ENCODE measurements at regions not wholly inside any gene's neighbourhood (a gene's known extent, or its start where the extent isn't known, plus 50 kb on each side); places are given as distances from the start of the nearest gene placed in this dataset.

DNA sequence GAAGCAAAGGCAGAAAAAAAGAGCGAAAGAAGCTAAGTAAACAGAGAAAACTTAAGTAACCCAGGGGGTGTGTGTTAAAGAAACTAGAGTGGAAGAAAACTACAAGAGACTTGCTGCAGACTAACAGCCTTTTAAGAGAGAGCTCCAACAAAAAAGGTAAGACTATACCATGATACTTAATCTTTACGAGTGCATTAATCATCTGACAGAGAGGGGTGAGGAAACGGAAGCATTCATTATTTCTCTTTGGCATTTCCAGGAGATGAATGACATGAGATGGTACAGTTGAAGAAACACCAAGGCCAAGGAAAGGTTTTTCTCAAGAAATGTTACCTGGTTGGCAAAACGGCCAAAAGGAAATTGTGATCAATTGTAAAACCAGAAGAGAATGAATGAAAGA, 906.8 kb downstream of the QKI start:
- no peaks in the 10 kb centered on the region for H3K9me3 Mint-ChIP-seq (ENCODE audit: unreplicated experiment)
- Histone ChIP-seq H3K27me3 (ENCODE audit: insufficient read depth, low read length) (no peaks in the 10 kb centered on the region), H3K79me2 (ENCODE audit: insufficient read depth, low read length) (no peaks in the 10 kb centered on the region), H3K4me1 (ENCODE audit: insufficient read depth, low read length) (peaks cover 3% of the 10 kb centered on the region), H3K27ac (ENCODE audit: low read depth, low read length) (no peak overlapping the region), H3K4me2 (ENCODE audit: low read length) (no peak overlapping the region), H3K4me3 (ENCODE audit: insufficient read depth, low read depth, low read length) (no peak overlapping the region), H3K36me3 (ENCODE audit: insufficient read depth, low read length) (no peaks in the 10 kb centered on the region), H2AFZ (ENCODE audit: low read depth, low read length) (no peak overlapping the region), H3K9ac (ENCODE audit: low read length) (no peak overlapping the region), H3K9me3 (ENCODE audit: insufficient read depth, low read depth, low read length) (no peaks in the 10 kb centered on the region), H4K20me1 (ENCODE audit: insufficient read depth, low read length) (no peaks in the 10 kb centered on the region)
- no peaks in the 10 kb centered on the region for H3K36me3 Mint-ChIP-seq (ENCODE audit: low read depth, unreplicated experiment)
- no peak overlapping the region for H3K27ac Mint-ChIP-seq (ENCODE audit: unreplicated experiment)
- H3K27me3 Mint-ChIP-seq (ENCODE audit: low read depth, unreplicated experiment) = no peaks in the 10 kb centered on the region
- DNase-seq (ENCODE audit: low read depth) (no peak), FAIRE-seq (no peak)
- peaks cover 2% of the 10 kb centered on the region for H3K4me1 Mint-ChIP-seq (ENCODE audit: low read depth, unreplicated experiment)
- H3K4me3 Mint-ChIP-seq (ENCODE audit: unreplicated experiment) = no peak overlapping the region
- TF ChIP-seq, protein P1, sequence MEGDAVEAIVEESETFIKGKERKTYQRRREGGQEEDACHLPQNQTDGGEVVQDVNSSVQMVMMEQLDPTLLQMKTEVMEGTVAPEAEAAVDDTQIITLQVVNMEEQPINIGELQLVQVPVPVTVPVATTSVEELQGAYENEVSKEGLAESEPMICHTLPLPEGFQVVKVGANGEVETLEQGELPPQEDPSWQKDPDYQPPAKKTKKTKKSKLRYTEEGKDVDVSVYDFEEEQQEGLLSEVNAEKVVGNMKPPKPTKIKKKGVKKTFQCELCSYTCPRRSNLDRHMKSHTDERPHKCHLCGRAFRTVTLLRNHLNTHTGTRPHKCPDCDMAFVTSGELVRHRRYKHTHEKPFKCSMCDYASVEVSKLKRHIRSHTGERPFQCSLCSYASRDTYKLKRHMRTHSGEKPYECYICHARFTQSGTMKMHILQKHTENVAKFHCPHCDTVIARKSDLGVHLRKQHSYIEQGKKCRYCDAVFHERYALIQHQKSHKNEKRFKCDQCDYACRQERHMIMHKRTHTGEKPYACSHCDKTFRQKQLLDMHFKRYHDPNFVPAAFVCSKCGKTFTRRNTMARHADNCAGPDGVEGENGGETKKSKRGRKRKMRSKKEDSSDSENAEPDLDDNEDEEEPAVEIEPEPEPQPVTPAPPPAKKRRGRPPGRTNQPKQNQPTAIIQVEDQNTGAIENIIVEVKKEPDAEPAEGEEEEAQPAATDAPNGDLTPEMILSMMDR (IDR thresholded peaks at IDR 0.05; ENCODE audit: insufficient read depth, low read depth, low read length) = no peak
- TF ChIP-seq EZH2 (IDR thresholded peaks at IDR 0.05; ENCODE audit: insufficient read depth, low read length) = no peak

DNA sequence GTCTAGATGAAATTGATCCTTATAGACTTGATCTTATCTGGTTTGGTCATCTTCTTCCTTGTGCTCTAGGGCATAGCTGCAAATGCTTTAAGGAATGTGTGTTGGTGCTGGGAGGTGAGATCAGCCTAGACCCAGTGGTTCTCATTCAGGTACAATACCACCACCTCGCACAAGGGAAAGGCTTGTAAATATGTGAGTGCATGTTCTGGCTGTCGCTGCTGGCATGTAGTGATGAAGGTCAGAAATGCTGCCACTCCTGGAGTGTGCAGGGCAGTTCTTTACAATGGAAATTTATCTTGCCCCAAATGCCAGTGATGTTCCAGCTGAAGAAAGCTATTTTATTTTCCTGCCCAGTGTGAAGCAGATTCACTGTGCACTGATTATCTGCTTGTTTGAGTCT, 900.9 kb downstream of the QKI start:
- Histone ChIP-seq H3K4me3 (ENCODE audit: insufficient read depth, low read depth, low read length) (no peak overlapping the region), H4K20me1 (ENCODE audit: insufficient read depth, low read length) (no peaks in the 10 kb centered on the region), H2AFZ (ENCODE audit: low read depth, low read length) (no peak overlapping the region), H3K27ac (ENCODE audit: low read depth, low read length) (no peak overlapping the region), H3K9me3 (ENCODE audit: insufficient read depth, low read depth, low read length) (no peaks in the 10 kb centered on the region), H3K27me3 (ENCODE audit: insufficient read depth, low read length) (no peaks in the 10 kb centered on the region), H3K4me1 (ENCODE audit: insufficient read depth, low read length) (no peaks in the 10 kb centered on the region), H3K79me2 (ENCODE audit: insufficient read depth, low read length) (no peaks in the 10 kb centered on the region), H3K4me2 (ENCODE audit: low read length) (no peak overlapping the region), H3K9ac (ENCODE audit: low read length) (no peak overlapping the region), H3K36me3 (ENCODE audit: insufficient read depth, low read length) (no peaks in the 10 kb centered on the region)
- Mint-ChIP-seq H3K27me3 (ENCODE audit: low read depth, unreplicated experiment) (no peaks in the 10 kb centered on the region), H3K4me3 (ENCODE audit: unreplicated experiment) (no peak overlapping the region), H3K9me3 (ENCODE audit: unreplicated experiment) (no peaks in the 10 kb centered on the region), H3K36me3 (ENCODE audit: low read depth, unreplicated experiment) (no peaks in the 10 kb centered on the region), H3K4me1 (ENCODE audit: low read depth, unreplicated experiment) (no peaks in the 10 kb centered on the region), H3K27ac (ENCODE audit: unreplicated experiment) (no peak overlapping the region)
- DNase-seq (ENCODE audit: low read depth) (no peak), FAIRE-seq (no peak)
- TF ChIP-seq EZH2 (IDR thresholded peaks at IDR 0.05; ENCODE audit: insufficient read depth, low read length) = no peak
- TF ChIP-seq, protein P1 (IDR thresholded peaks at IDR 0.05; ENCODE audit: insufficient read depth, low read depth, low read length) = no peak

DNA sequence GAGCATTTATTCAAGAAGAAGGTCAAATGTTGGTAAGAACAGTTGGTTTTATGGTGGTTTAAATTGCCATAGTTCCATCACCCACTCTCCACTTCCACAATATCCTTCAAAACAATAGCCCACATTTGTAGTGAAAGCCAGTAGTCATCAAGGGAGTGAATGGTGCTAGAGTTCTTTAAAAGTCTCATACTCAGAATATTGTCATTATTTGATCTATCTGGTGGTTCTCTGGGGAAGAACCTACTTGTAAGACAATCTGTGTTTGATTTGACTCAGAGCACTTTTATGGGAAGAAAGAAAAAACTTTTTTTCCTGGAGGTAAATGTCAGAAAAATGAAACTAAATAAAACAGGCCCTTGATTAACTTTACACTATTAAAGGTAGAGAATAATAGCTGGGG, 893.8 kb downstream of the QKI start:
- Mint-ChIP-seq H3K9me3 (ENCODE audit: unreplicated experiment) (no peaks in the 10 kb centered on the region), H3K36me3 (ENCODE audit: low read depth, unreplicated experiment) (no peaks in the 10 kb centered on the region), H3K27me3 (ENCODE audit: low read depth, unreplicated experiment) (no peaks in the 10 kb centered on the region), H3K4me3 (ENCODE audit: unreplicated experiment) (no peak overlapping the region), H3K4me1 (ENCODE audit: low read depth, unreplicated experiment) (no peaks in the 10 kb centered on the region), H3K27ac (ENCODE audit: unreplicated experiment) (no peak overlapping the region)
- H3K9ac ChIP-seq (ENCODE audit: low read length) = no peak overlapping the region
- H2AFZ ChIP-seq (ENCODE audit: low read depth, low read length) = no peak overlapping the region
- no peaks in the 10 kb centered on the region for H3K36me3 ChIP-seq (ENCODE audit: insufficient read depth, low read length)
- H4K20me1 ChIP-seq (ENCODE audit: insufficient read depth, low read length) = no peaks in the 10 kb centered on the region
- no peak overlapping the region for H3K4me2 ChIP-seq (ENCODE audit: low read length)
- no peak for DNase-seq (ENCODE audit: low read depth)
- H3K4me1 ChIP-seq (ENCODE audit: insufficient read depth, low read length) = peaks cover 1% of the 10 kb centered on the region
- H3K27ac ChIP-seq (ENCODE audit: low read depth, low read length) = no peak overlapping the region
- no peak for FAIRE-seq
- no peaks in the 10 kb centered on the region for H3K79me2 ChIP-seq (ENCODE audit: insufficient read depth, low read length)
- no peak overlapping the region for H3K4me3 ChIP-seq (ENCODE audit: insufficient read depth, low read depth, low read length)
- H3K9me3 ChIP-seq (ENCODE audit: insufficient read depth, low read depth, low read length) = no peaks in the 10 kb centered on the region
- H3K27me3 ChIP-seq (ENCODE audit: insufficient read depth, low read length) = no peaks in the 10 kb centered on the region
- TF ChIP-seq, protein P1 (IDR thresholded peaks at IDR 0.05; ENCODE audit: insufficient read depth, low read depth, low read length) = no peak
- no peak for TF ChIP-seq EZH2 (IDR thresholded peaks at IDR 0.05; ENCODE audit: insufficient read depth, low read length)
